ENCODE measurements at regions not wholly inside any gene's neighbourhood (a gene's known extent, or its start where the extent isn't known, plus 50 kb on each side); places are given as distances from the start of the nearest gene placed in this dataset.

DNA sequence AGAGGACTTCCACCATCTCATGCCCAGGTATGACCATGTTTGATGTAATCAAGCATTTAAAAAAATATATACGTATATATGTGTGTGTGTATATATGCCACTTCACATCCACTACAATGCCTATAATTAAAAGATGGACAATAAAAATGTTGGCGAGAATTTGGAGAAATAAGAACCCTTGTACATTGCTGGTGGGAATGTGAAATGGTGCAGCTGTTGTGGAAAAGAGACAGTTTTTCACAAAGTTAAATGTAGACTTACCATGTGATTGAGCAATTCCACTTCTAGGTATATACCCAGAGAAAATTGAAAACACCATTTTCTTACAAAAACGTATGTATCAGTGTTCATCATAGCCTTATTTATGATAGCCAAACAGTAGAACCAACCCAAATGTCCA lies 229.2 kb upstream of the WWC1 start:
- no peak for DNase-seq (ENCODE audit: low read depth)

DNA sequence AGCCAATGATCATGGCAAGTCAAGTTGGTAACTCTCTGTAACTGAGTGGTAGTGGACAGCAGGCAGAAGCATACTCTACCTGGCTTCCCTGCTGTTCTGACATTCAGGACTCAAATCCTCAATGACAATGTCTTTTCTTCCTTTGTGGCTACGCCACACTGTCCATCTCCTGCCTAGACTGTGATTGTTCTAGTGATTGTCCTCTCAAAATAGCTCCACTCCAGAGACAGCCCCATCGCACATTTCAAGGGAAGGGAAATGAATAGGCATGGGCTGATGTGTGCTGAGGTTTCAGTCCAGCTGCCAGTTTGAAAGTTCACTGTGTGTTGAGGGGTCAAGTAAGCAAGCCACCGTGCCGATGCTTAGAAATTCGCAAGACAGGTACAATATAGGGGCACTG lies 227.0 kb upstream of the WWC1 start:
- no peak for DNase-seq (ENCODE audit: low read depth)

DNA sequence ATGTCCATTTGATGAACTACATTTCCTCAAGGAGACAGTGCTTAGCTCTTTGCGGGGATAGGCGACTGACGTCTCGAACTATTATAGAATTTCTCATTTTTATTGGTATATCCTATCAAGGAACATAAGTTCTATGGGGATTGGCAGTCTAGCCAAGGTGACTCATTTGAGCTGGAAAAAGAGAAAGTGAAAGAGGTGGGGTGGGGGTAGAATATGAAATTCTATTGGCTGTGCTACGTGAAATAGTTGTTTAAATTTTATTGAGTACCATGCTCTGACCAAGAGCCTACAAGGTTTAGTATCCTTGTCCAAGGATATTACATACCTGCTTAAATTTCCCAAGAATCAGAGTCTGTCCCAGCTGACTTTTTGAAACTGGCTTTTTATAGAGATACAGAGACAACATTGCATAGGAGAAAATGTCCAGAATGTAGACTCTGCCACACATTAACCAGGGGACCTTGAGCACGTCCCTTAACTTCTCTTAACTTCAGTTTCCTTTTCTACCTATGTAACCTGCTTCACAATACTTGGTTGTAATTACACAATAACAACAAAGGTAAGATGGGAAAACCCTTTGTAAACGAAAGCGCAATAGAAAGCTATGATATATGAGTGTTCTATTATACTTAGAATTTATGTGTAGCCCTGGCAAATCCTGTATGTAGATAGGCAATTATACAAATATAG lies 226.4 kb upstream of the WWC1 start:
- no peak for DNase-seq (ENCODE audit: low read depth)

DNA sequence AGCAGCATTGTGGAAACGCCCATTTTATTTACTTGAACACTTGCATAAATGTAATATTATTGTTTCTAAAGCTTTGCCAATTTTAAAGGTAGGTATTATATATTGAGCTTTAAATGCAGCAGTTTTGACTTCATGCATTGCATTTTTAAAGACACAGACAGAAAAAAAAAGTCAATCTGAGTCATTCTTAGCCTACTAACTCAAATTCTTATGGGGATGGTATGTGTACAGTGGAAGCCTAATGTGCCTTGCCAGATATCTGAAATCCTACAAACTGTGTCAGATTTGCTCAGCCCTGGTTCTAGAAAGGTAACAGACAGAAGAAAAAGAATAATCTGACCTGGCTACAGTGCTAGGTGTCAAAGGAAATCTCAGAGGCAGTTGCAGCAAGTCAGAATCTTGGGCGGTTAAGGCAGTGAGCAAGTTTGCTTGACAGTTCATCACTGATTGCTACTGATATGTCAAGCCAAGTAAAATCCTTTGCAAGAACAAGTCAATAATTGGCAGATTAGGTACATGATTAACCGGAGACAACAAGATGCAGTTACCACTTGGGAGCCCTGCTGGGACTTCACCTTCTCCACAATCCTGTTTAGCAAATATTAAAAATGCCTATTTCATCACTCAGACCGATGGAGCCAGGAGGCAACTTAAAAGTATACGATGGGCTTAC lies 224.8 kb upstream of the WWC1 start:
- DNase-seq (ENCODE audit: low read depth) = no peak

DNA sequence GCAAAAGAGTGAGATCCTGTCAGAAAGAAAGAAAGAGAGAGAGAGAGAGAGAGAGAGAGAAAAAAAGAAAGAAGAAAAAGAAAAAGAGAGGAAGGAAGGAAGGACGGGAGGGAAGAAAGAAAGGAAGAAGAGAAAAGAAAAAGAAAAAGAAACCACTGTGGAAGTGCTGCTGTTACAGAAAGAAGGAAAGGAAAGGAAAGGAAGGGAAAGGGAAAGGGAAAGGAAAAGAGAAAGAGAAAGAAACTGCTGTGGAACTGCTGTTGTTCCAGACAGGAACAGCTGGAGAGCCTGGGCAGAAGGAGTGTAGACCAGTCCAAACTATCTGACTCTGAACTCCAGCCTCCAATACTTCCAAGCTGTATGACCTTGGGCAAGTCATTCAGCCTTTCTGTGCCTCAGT lies 220.7 kb upstream of the WWC1 start:
- DNase-seq (ENCODE audit: low read depth) = no peak

DNA sequence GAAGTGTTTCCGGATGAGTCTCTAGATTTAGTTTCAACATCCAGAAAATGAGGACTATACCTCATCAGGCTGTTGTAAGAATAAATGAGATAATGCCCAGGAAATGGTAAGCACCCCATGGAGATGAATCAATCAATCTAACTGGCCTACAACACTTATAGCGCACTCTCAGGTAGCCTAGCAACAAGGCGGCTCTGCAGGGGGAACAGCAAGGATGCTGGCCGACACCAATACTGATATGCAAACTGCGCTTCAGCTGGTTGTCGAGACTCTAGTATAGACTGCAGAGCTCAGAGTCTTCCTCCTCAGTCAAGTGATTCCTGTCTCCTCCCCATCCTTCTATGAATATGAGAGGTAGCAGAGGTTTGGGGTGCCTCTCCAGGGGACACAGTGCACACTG lies 218.8 kb upstream of the WWC1 start:
- no peak for DNase-seq (ENCODE audit: low read depth)

DNA sequence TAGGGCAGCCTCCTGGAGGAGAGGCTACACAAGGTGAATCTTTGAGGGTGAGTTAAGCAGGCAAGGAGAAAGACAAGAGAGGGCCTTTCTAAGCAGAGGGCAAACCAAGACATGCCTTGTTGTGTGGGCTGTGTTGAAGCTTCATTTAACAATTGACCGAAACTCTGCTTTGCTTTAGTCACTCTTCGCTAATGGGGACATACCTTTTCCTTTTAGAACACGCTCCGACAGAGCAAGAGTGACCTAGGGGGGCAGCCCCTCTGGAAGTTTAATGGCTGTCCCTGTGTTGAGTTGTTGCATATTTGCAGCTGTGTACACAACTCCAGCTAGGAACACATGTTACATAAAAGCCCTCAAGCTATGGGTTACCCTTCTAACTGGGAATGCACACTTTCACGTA lies 218.1 kb upstream of the WWC1 start:
- no peak for DNase-seq (ENCODE audit: low read depth)

DNA sequence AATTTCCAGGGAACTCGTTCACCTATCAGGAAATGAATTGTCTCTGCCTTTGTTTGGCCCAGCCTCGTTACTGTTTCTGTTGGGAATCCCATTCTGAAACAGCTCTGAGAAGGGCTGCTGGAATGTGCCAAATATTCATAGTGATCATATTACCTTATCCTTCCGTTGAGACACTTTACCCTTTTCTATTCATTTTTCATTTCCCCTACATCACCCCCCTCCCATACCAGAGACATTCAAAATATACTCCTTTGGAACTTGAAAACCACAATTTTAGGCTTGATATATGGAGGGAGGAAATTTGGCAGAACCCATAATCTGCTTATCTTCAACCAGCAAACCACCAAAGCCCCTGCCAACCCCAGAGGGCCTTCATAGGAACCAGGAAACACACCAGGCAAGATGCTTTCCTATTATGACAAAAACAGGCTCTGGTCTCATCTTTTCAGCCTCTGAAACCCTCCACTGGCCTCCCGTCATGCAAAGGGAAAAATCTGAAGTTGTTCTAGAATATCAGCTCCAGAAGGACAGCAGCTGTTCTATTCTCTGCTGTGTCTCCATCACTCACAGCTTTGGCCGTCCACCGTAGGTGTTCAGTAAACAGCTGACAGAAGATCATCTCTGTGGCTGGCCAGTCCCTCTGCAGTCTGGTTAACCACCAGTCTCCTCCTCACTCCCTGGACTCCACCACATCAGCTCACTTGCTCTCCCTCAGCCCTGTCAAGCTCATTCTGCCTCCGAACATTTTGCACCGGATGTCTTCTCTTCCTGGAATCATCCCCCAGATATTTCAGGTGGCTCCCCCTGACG lies 217.2 kb upstream of the WWC1 start:
- DNase-seq (ENCODE audit: low read depth) = peak; percentile 36

DNA sequence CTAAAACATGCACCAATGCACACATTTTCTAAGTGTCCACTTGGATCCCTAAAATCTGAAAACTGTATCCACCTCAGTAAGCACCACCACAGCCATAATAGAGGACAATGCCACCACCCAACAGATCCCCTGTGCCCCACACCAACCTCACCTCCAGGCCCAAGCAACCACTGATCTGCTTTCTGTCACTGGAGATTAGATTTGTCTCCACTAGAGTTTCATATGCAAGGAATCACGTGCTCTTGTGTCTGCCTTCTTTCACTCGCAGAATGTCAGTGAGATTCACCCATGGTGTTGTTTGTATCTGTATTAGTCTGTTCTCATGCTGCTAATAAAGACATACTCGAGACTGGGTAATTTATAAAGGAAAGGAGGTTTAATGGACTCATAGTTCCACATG lies 216.1 kb upstream of the WWC1 start:
- no peak for DNase-seq (ENCODE audit: low read depth)

DNA sequence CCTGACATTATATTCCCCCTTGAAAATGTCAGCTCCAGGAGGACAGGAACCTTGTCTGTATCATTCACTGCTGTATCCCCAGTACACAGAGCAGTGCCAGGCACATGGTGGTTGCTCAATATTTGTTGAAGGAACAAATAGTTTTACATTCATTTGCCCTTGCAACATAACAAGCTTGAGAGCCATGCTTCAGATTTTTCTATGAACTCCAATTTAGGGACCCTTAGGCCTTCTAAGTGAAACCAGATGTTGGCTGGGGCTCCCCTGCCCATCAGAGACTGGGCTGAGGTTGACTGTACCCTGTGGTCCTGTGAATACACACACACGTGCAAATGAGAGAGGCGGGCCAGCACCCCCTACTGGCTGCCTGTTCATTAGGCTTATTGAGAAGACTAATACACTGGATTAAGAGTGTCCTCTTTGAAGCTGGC lies 214.9 kb upstream of the WWC1 start:
- DNase-seq (ENCODE audit: low read depth) = no peak

DNA sequence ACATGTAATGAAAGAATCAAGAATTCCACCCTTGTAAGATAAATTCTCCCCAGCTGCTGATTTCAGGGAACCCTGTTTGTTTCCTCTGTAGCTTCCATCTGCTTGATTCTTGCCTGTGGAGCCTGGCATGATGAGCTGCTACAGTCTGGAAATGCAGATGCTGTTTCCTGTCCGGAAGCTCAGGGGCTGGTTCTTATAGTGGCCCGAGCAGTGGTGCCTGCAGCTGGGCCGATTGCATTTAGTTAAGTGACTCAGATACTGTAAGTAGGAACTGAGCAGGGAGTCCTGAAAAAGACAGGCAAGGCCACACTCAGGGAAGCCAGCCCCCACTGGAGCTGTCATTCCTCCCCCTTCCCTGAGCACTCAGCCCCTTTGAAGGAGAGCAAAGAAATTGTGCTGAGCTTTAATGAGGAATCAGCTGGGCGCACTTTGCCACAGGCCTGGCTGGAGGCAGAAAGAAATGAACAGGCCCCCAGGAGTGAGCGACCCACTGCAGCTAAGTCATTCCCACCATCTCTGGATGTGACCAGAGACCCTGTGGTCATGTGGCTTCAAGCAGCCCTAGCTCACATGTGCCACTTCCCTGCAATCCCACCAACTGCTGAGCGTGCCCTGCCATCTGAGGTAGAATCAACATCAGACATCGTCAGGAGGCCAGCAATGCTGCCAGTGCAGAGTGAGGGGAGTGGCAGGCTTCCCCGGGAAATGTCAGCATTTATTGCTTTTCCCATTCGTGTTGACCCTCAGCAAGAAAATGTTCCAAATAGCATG lies 206.0 kb upstream of the WWC1 start:
- DNase-seq (ENCODE audit: low read depth) = no peak

DNA sequence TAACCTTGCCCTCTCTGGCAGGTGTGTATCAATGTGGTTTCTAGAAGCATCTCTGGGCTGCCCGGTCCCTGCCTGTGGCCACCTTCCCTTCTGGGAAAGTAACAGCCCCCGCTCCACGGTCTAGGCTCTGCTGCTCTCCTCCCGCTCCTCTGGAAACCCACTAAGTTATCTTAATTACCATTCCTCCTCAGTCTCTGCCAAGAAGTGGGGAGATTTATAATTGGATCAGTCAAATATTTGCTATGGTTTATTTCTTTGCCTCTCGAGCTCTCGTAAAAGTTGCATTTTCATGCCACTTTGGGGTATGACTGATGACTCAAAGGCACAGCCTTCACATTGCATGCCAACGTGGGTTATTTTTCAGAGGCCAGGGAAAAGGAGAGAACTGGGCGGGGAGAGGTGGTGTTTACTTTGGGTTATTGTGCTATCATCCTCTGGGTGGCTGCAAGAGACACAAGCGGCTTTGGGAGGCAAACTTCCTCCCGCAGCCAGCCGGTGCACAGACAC lies 205.3 kb upstream of the WWC1 start:
- peak; percentile 23 for DNase-seq (ENCODE audit: low read depth)

DNA sequence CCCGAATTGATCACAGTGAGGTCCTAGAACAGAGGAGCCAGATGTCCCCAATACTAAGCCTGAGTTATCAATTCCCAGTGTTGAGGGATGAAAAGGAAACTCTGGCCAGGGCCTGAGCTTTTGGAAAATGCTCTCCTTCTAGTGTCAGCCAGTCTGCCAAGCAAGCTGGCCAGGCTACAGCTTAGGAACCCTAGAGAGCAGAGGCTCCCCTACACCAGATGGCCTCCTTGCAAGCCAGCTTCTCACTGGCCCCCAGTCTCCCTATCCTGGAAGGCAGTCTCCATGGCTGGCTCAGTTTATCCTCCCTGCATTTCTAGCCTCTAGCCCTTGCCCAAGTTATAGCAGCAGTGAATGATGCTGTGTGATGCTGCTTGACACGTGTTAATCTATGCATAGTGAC lies 204.7 kb upstream of the WWC1 start:
- no peak for DNase-seq (ENCODE audit: low read depth)

DNA sequence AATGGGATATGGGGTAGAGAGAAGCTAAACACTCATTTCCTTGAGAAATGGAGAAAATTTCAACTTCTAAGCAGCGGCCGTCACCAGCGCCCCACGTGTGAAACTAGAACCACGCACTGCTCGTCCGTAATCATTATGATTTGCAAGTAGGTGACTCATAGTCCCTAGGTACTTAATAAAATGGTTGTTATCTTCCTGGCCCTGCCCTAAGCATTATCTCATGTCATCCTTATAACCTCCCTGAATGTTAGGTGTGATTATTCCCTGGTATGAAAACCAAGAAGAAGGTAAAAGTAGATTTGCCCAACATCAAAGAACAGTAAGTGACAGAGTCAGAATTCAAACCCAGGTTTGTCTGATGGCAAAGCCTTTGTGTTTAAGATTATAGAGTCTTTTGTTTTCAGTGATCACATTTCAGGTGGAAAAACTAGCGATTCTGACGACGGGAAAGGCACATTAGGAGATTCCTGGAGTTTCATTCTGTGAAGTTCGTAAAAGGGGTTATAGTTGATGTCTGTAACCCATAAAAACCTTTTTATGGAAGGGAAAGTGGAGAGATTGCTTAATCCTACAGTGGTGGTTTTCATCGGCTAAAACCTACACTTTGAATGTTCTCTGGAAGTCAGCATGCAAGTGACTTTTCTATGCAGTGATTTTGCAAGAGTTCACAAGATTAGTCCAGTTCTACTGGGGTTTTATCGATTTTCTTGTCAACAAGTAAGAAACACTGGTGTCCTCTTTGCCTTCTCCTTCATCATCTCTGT lies 202.9 kb upstream of the WWC1 start:
- no peak for DNase-seq (ENCODE audit: low read depth)

DNA sequence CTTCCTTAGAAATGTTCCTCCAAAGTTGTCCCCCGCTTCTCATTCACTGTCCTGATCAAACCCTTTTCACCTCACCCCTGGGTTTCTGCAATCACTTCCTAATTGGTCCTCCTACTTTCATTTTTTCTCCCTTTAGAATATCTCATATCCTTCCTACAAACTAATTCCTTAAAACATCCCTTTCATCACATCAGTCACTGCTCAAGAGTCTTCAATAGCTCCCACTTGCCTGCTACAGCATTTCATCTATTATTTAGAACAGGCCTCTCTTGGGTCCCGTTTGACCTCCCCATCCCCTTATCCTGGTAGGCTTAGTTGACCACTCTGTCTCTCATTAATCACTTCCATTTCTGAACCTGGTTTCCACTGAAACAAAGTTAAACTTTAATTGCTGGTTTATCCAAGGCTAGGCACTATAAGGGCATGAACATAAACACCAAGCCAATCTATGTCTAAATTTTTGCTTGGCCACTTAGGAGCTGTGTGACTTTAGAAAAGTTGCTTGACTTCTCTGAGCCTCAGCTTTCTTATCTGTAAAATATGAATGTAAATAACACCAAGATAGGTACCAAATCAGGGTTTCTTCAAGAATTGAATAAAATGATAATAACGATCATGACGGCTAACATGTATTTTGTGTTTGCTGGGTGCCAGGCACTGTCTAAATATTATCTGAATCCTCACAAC lies 202.1 kb upstream of the WWC1 start:
- no peak for DNase-seq (ENCODE audit: low read depth)

DNA sequence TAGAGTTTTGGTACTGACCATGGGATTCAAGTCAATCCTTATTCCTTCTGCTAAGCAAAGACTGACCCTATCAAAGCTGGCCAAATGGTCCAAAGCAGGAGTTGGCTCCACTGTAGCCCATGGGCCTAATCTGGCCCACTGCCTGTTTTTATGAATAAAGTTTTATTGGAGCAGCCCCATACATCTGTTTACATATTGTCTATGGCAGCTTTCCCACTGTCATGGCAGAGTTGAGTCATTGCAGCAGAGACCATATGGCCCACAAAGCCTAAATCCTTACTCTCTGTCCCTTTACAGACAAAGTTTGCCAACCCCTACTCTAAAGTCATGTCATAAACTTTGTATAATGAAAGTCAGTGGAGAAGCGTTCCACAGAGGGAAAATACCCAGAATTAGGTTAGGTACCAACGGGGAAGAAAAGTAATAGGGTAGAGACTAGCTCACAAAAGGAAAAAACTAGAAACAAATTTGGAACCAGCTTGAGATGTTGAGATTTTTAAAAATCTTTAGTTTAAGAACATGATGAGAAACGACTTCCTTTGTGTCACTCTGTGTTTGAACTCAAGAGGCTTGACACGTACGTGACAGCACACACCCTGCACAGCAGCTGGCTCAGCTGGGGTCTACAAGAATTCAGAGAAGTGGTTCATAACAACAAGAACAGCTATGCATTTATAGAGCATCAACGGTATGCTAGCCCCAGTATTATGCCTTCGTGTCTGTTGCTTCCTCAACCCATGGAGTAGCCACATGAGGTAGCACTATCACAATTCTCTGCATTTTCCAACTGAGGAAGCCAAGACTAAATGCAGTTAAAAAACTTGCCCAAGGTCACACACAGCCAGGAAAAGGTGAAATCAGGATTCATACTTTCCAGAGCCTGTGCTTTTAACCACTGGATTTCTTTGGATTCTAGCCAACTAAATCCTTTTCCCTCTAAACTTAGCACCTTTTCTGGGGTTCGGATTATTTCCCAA lies 198.9 kb upstream of the WWC1 start:
- DNase-seq (ENCODE audit: low read depth) = no peak

DNA sequence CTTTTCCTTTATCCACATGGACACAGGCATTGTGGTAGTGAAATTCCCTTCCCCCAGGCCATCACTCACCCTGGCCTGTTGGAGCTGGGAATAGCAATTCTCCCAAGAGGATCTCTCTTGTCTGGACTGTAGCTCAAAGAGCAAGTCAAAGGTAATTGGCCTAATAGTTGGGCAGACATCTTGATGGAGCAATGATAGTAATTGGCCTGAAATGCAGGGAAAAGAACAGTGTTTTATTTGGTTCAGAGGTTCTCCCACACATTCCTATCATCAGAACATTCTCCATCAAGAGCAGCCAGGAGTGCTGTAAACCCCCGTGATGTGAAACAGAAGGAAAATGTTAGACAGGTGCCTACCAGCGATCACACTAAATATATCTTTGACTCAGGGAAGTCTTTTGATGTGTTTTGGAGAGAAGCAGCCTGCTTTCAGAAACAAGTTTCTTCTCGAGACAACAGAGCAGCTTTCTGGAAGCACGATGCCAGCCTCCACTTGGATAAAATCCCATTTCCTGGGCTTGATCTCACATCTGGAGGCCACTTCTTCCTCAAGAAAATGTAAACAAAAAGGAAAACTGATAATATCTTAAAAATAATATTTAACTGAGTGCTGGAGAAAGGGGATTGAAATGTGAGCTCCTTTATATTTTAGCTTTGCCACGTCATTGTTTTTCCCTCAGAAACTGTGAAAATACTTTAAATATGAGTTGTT lies 198.1 kb upstream of the WWC1 start:
- no peak for DNase-seq (ENCODE audit: low read depth)

DNA sequence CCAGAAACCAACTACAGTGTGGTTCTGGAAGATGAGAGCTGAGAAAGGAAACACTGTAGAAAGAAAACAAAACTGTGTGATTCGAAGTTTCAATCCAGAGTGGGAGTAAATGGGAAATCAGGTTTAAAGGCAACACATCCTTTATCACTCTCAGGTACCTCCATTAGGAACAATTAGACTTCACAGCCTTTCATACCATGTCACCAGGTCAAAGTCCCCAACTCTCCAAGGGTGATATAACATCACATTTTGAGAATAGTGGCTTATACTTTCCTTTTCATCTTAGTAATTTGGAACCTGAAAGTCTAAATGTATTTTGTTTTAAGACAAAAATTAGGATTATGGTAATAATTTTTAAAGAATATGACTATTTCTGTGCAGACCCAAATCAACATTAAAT lies 194.9 kb upstream of the WWC1 start:
- DNase-seq (ENCODE audit: low read depth) = no peak

Measured in myocyte (in vitro differentiated cells).